NCI-H2107 treated with DMSO at 0.1 percent for 48 hours (cell line): ENCODE measurements at regions not wholly inside any gene's neighbourhood (a gene's known extent, or its start where the extent isn't known, plus 50 kb on each side); places are given as distances from the start of the nearest gene placed in this dataset.
"Not testable (repeated sequence)": the region's sequence is repeated elsewhere in the genome, so short reads cannot be mapped to it uniquely, and the experiment has no call there.

Experiments
- DNase-seq: peaks from one replicate; lab custom pipeline; 2025; ENCODE audit not compliant: unreplicated experiment; lab: John Stamatoyannopoulos, UW

GRCh38 chr7:142506601-142507000 is 242.7 kb upstream of the PRSS1 start:
- DNase-seq = no peak

- not testable (repeated sequence) for DNase-seq
Measured at GRCh38 chr7:142503949-142504348, 245.3 kb upstream of the PRSS1 start.

- DNase-seq = no peak
Measured at GRCh38 chr7:142503036-142503435, 245.2 kb upstream of the PRSS58 start.

- no peak for DNase-seq
Measured at GRCh38 chr7:142501434-142501833, 243.6 kb upstream of the PRSS58 start.

- DNase-seq = no peak
Measured at GRCh38 chr7:142500366-142500765, 242.5 kb upstream of the PRSS58 start.

GRCh38 chr7:142499635-142500034 is 241.8 kb upstream of the PRSS58 start:
- DNase-seq = no peak

- DNase-seq = no peak
Measured at GRCh38 chr7:142498364-142498763, 240.5 kb upstream of the PRSS58 start.

- no peak for DNase-seq
Measured at GRCh38 chr7:142496545-142496991, 238.7 kb upstream of the PRSS58 start.

- not testable (repeated sequence) for DNase-seq
Measured at GRCh38 chr7:142495879-142496278, 238.0 kb upstream of the PRSS58 start.

GRCh38 chr7:142495301-142495700 is 237.4 kb upstream of the PRSS58 start:
- not testable (repeated sequence) for DNase-seq

- DNase-seq = no peak
Measured at GRCh38 chr7:142494021-142494420, 236.2 kb upstream of the PRSS58 start.

- no peak for DNase-seq
Measured at GRCh38 chr7:142488842-142489241, 231.0 kb upstream of the PRSS58 start.

GRCh38 chr7:142488036-142488633 is 230.3 kb upstream of the PRSS58 start:
- no peak for DNase-seq

GRCh38 chr7:142487565-142487964 is 229.7 kb upstream of the PRSS58 start:
- not testable (repeated sequence) for DNase-seq

GRCh38 chr7:142487124-142487523 is 229.3 kb upstream of the PRSS58 start:
- DNase-seq = no peak

GRCh38 chr7:142485617-142486226 is 227.9 kb upstream of the PRSS58 start:
- no peak for DNase-seq

- no peak for DNase-seq
Measured at GRCh38 chr7:142483659-142484317, 225.9 kb upstream of the PRSS58 start.

GRCh38 chr7:142482891-142483658 is 225.2 kb upstream of the PRSS58 start:
- peak; percentile 4 for DNase-seq

GRCh38 chr7:142481548-142481947 is 223.7 kb upstream of the PRSS58 start:
- no peak for DNase-seq

- peak; percentile 13 for DNase-seq
Measured at GRCh38 chr7:142478479-142479220, 220.8 kb upstream of the PRSS58 start.

- DNase-seq = not testable (repeated sequence)
Measured at GRCh38 chr7:142477801-142478200, 219.9 kb upstream of the PRSS58 start.
